NOMO-1 treated with DMSO at 0.1 percent for 48 hours (cell line): ENCODE measurements at regions not wholly inside any gene's neighbourhood (a gene's known extent, or its start where the extent isn't known, plus 50 kb on each side); places are given as distances from the start of the nearest gene placed in this dataset.

Source experiments
- DNase-seq: peaks from one replicate; lab custom pipeline; 2025; ENCODE audit not compliant: unreplicated experiment; lab: John Stamatoyannopoulos, UW

DNA sequence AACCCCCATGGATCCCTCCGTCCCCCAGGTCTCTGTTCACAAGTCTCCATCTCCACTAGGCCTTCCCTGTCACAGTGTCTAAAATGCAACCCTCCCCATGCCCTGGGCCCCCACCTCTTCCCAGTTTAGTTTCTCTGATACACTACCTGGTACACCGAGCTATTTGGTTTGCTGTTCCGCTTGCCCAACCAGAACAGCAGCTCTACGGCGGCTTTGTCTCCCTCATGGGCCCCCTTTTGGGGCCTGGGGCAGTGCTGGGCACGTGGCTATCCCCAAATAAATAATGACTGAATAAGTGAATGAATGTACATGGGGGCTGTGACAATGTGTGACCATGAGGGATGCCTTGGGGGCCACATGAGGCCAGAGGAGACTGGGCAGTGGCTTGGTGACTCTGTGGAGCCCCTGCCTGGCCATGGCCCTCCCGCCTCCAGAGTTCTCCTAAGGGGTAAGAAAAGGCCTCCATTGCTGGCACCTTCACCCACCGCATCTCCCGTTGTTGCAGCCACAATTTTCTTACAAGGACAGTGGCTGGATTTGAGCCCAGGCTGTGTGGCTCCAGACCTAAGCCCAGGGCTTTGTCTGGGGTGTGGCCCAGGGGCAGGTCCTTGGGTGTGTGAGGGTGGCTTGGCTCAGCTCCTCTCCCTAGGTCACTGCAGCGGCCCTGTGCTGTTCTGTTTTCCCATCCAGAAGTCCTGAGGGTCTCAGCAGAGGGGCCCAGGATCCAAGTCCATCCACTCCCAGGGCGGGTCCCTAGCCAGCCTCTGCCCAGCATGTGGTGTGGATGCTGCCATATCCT is 408.5 kb upstream of the SULF2 start:
- DNase-seq: no peak

DNA sequence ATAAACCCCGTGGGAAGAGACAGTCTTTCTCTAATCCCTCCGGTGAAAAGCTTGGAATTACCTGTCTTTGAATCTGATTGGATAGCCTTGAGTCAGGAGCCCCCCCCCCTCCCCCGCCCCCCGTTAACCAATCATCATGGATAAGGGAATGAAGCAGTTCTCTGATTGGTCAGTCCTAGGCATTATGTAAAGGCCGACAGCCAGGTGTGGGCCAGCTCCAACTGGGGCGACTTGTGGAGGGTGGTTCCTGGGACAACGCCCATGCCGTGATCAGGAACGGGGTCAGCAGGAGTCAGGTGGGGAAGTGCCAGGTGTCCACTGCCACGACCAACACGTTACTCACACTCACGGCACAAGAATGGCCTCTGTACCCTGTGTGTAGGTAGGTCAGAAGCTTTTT is 406.8 kb upstream of the SULF2 start:
- DNase-seq: no peak

DNA sequence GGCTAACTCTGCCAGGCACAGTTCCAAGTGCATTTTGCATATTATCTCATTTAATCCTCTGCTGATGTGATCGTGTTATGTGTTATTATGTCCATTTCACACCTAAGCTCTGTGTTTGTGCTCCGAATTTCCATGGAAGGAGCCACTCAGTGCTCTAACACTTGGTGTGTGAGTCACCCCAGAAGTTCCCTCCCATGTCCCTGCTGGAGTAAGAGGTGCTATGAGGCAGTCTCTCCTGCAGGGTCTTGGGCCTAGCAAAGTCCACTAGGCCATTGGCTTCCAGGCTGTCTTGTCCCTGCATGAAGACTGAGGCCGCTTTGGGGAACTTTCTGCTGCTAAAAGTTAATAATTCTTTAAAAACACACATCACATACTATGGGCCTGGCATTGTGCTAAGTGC is 405.9 kb upstream of the SULF2 start:
- DNase-seq: no peak

DNA sequence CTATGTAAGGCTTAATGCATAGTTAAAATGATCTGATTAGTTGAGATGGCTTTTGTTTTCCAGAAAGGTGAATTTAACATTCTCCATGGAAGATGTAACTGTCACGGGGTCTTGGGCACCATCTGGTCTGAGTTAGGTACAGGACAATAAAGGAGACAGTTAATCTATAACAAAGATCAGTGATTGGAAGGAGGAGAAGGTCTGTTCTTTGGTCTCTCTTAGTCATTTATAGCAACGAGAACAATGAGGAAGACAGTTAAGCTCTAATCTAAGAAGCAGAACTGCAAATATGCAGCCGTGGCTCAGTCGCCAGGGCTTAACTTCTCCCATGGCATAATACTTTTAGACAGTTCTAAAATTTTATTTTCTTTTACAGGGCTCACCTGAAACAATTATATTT is 405.5 kb upstream of the SULF2 start:
- DNase-seq: no peak

DNA sequence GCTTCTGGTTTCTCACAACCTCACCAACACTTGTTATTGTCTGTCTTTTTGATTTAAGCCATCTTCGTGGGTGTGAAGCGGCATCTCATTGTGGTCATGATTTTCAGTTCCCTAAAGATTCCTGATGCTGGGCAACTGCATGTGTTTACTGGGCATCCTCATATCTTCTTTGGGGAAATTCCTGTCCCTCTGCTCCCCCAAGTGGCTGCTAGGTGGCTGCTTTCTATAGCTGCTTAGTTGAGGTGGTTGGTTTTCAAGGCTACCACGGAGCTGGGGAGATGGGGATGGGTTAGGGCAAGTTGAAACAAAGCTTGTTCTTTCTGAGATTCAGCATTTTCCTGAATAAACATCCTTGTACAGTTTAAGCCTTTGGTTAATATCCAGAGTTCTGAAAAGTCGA is 403.9 kb upstream of the SULF2 start:
- no peak for DNase-seq

DNA sequence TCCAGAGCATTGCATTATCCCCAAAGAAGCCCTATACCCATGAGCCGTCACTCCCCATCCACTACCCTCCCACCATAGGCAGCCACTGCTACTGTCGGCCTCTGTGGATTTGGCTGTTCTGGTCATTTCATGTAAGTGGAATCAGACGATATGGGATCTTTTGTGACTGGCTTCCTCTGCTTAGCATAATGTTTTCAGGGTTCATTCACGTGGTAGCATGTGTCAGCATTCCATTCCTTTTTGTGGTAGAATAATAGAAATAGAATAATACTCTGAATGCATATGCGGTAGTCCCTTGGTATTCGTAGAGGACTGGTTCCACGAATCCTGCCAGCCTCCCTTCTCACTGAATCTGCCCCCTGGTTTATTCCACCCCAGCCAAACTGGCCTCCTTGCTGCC is 402.6 kb upstream of the SULF2 start:
- no peak for DNase-seq

DNA sequence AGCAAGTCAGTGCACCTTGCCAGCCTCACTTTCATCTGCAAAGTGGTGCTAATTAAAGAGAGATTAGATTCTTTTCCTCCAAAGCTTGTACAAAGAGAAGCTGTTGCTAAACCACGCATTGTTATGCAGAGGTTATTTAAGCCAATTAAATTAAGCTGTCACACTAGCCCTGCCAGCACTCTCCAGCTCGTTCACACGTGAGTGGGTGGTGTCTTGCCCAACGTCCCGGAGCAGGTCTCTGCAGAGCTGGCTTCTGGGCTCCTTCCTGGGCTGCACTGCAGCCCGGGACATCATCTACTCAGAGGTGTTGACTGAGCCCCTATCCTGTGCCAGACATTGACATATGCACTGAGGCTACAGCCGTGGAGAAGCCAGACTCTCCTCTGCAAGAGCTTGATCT is 401.6 kb upstream of the SULF2 start:
- peak; percentile 18 for DNase-seq

DNA sequence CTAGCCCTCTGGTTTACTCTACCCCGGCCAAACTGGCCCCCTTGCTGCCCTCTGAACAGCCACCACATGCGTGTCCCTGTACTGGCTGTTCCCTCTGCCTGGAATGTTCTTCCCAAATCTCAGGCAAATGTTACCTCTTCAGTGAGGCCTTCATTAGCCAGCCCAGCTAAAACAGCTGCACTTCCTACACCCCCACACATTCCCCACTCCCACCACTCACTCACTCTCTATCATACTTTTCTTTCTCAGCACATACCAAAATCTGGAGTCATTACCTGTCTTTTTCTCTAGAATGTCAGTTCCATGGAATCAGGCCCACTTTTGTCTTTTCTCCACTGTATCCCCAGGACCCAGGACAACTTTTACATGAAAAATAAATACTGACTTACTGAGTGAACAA is 401.2 kb upstream of the SULF2 start:
- DNase-seq: no peak

DNA sequence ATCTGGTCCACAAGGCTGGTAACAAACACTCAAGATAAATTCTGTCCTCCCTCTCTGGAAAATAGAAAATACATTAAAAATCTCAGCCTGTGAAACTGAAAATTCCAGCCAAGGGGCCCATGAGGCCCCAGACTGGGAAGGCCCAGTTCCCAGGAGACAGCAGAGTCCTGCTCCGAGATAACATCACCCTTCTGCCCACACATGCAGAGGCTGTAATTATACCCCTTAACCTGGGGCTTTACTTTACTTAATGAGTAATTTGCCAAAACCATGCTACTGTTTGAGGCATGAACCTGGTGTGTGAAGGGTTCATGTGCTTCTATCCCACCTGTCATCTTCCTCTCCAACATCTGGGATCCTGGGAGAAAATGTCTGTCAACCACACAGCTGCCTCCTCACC is 398.9 kb upstream of the SULF2 start:
- no peak for DNase-seq

DNA sequence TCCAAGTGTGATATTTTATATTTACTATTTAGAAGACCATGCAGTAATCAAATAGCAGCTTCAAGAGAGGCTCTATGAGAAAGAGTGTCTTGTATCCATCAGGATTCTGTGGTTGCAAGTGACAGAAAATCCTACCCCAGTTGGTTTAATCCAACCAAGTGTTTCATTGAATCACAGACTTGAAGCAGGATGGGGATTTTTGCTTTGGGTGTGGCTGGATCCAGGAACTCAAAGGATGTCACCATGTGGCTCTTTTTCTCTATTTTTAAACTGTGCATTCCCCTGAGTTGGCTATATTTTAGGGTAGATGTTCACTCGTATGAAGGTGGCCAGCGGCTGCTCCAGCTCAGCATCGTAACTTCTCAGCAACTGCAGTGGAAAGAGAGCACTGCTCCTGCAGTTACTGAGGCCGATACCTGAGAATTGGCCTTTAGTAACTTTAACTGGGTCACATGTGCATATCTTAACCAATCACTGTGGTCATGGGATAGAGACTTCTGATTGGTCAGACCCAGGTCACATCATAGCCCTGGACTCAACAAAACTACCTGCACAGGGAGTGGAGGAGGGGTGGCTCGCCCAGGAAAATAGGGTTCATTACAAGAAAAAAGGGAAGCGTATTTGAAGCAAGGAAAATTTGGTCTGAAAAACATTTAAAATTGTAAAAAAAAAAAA is 396.1 kb upstream of the SULF2 start:
- no peak for DNase-seq

DNA sequence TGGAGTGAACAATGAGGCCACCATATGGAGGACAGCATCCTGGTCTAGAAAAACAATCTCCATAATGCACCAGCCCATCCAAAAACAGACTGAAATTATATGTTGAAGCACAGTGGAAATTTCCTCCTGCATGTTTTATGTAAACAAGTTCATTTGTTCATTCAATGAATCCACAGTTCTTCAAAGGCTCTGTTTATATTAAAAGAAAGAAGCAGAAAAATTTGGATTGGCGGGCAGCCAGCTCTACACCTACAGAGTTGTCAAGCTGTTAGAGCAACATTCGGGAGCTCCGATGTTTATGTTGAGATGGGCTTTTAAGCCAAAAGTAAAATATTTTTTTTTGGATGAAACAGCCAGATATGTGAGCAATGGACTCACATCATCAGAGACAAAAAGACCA is 395.3 kb upstream of the SULF2 start:
- DNase-seq: no peak

DNA sequence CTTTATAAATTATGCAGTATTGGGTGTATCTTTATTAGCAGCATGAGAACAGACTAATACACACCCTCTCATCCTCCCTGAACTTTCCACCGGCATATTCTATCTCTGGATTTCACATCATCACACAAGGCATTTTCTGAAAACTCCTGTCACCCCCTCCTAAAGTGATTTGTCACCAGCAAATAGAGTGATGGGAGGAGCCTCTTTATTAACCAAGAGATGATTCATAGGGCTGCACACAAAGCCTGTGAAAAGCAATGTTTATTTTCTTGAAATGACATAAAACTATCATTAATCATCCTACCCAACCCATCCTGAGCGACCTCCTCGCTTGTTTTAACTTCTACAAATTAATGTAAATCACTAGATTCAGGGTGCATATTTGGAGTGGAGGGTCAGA is 394.7 kb upstream of the SULF2 start:
- DNase-seq: no peak

DNA sequence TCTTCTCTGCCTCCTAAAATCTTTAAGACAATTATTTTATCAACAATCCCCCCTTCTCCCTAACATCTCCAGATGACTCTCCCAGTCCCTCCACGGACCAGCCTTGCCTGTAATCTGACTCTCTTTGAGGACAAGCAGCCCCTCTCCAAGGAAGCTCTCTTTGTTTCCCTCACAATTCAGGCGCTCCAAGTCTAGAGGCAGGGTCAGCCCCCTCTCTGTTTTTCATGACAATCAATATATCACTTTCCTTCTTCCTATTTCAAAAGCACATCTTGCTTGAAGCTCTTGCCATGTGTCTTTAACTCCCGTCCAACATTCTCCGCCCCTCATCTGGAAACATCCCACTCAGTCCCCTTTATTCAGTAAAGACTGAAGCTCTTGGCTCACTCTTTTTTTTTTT is 393.4 kb upstream of the SULF2 start:
- DNase-seq: no peak

DNA sequence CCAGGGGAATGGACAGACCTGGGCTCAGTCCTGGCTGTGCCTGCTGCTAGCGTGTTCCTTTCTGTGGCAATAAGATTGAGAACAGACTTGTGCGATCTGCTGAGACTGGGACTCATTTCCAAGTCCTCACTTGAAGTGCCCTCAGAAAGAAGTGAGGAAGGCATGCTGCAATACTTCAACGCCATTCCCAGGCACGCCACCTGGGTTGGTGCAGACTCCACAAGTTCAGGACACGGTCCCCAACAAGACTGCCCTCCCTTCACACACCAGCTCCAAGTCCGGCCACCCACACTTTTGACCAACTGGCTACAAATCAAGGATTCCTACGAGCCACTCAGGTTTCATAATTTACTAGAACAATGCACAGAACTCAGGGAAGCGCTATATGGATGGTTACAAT is 391.8 kb upstream of the SULF2 start:
- DNase-seq: no peak

DNA sequence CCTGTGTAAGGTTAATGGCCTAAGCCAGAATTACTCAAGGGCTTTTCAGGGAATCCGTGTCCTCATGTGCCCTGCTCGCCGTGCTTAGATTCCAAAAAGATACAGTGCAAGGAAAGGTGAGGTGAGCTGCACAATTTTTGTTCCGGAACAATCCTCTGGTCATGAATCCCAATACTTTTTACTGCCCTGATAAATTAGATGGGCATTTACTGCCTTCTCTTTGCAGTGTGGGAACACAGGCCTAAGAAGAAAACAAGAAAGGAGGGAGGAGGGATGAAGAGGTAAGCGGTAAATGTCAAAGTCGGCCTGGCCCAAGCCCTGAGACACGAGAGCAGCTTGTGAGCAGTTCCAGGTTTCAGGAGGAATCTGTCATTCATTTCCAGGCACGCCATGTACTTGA is 390.9 kb upstream of the SULF2 start:
- no peak for DNase-seq

DNA sequence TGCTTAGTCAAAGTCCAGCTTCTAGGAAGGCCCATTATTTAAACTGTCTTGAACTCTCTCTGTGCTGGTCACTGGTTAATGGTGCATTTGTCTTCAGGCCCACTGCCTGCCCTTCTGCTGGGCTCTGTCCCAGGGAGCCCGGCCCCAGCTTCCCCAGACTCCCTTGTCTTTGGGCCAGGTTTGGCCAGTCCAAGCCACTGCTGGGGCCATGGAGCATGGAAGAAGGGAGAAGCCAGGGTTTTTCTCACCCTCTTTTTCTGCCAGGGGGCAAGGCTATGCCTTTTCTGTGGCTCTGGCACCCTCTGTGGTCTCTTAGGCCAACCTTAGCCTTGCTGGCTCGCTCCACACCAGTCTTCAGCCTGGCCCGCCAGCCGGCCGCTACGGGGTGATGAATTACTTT is 390.0 kb upstream of the SULF2 start:
- DNase-seq: no peak

DNA sequence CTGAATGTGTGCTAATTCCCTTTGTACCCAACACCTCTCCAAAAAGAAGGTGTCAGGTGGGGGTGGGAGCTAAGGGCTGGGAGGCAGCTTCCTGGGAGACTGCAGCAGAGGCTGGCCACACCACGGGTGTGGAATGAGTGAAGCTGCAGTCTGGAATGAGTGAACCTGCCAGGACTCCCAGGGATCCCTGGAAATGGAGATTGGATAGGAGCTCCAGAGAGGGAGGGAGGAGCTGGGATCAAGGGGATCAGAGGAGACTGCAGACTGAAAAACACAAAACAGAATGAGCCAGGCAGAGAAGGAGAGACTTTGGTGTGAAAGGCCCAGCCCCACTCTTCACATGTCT is 387.0 kb upstream of the SULF2 start:
- no peak for DNase-seq

DNA sequence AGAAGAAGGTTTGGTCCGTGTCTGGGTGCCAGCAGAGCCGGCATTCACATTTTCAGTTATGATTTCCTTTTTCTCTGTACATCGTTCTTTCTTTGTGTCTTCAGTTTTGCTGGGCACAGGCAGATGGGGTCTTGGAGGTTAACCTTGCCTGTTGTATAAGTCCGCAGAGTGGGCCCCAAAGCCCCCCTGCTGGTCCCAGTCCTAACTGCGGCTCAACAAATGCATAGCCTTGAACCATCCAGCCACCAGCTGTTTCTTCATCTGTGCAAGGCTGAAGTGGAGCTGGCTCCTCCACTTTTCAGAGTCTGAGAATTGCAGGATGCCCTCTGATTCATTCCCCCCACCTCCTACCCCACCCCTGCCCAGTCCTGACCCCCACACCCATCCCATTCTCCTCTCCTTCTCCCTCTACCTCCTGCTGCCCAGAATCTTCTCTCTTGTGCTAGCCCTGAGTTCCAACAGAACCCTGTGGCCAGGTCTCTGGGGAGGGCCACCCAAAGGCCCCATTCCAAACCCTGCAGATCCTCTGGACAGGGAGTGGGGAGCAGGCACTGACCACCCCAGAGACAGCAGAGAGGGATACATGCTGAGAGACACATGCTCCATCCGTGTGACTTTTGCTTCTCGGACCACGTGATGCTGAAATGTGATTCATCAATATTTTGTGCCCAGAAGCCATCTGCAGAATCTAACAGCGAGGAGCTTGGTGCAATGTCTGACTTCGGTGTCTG is 386.5 kb upstream of the SULF2 start:
- no peak for DNase-seq

DNA sequence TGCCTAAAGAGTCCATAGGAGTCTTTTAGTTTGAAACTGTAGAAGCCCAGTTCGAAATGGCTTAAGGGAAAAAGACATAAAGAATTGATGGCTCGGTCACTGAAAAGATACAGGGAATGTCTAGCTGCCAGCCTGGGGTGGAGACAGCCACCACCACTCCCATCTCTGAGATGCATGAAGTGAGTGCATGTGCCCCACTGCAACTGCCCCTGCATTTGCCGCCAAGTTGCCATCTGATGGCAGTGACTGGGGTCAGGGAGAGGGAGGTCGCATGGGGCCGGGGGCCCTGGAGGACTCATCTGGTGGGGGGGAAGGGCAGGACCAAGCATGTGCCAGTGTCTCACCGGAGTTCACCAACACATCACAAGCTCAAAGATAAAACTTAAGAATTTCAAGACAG is 385.8 kb upstream of the SULF2 start:
- no peak for DNase-seq

DNA sequence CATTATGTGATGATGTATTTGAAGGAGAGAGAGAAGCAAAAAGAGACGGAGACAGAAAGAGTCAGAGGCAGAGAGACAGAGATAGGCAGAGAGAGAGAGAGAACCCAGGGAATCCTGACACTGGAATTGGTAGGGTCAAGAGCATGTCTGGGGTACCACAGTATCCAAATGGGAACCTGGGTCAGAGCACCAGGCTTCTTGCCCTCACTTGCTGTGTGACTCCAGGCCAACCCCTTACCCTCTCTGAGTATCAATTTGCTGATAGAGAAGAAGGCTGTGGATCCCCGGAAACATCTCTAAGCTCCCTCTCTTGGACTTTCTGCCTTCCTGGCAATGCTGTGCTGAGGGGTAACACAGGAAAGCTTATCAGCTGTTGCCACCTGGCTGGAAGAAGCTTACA is 385.3 kb upstream of the SULF2 start:
- DNase-seq: no peak

DNA sequence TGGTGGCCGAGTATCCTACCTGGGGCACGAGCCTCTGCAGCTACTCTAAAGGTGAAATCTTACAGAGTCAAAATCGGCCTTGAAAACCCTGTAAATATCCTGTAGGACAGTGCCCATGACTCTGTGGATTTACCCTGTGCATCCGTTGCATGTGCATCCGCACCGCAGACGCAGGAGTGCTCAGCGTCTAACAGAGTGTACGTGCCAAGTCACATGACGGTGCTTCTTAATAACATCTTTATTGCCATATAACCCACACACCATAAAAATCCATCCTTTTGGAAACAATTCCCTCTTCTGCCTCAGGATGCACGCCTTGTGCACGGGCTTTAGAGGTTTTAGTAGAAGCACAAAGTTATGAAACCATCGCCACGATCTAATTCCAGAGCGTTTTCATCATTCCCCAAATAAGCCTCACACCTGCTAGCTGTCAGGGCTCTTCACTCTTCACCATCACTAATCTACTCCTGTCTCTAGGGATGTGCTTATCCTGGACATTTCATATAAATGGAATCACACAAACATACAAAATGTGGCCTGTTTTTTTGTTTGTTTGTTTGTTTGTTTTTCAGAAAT is 384.5 kb upstream of the SULF2 start:
- no peak for DNase-seq
